ENCODE measurements at regions not wholly inside any gene's neighbourhood (a gene's known extent, or its start where the extent isn't known, plus 50 kb on each side); places are given as distances from the start of the nearest gene placed in this dataset.

- TF ChIP-seq GATA3 (IDR thresholded peaks at IDR 0.05; ENCODE audit: low read depth, low read length) (no peak), GATA2 (IDR thresholded peaks at IDR 0.05; ENCODE audit: low read depth, low read length) (no peak)
Measured at GRCh38 chr5:71789746-71790145, 70.7 kb downstream of the CARTPT start.

All from SH-SY5Y (cell line).